ENCODE measurements at regions not wholly inside any gene's neighbourhood (a gene's known extent, or its start where the extent isn't known, plus 50 kb on each side); places are given as distances from the start of the nearest gene placed in this dataset.

DNA sequence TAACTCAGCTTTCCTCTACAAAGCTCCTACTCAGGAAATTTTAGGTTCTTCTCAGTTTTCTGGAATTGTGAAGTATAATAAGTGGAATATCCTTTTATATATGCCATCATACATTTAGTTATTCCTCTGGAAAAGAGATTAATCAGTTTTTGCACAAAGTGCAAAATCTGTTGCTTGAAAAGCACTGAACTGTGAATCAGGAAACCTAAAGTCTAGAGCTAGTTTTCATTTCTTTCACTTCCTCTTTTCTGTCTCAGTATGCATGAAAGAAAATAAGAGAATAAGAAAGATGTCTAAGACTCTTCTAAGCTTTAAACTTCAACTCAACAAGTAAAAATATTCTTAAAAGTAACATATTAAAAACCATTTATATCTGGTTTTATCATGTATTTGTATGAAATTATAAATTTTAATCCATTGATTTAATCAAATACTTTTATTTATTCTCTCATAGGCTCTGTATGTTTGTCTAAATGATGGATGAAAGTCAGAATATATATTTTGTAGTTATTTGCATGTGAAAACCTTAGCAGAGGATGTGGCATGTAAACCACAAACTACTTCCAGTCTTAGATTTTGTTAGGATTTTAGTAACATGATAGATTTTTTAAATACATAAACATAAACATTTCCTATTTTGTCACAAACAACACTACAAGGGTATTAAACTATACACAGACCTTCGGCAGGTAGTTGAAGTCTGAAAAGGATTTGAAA lies 1073.0 kb downstream of the XPNPEP1 start:
- no peak for DNase-seq (ENCODE audit: low spot score)

DNA sequence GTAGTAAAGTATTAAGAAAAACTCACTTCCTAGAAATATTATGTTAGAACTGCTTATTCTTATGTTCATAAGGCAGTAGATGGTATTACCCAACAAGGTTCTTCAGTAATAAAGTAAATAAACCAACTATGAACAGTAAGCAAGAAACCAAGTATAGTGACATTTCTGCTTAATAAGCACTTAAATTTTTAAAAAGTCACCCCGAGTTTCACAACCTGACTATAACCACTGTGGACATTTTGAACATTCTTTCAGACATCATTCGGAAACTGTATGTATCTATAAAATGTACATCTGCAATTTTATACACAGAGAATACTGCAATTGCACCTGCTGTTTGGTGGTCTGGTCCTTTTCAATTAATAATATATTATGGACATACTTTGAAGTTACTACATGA lies 1073.6 kb downstream of the XPNPEP1 start:
- DNase-seq (ENCODE audit: low spot score), result no peak

DNA sequence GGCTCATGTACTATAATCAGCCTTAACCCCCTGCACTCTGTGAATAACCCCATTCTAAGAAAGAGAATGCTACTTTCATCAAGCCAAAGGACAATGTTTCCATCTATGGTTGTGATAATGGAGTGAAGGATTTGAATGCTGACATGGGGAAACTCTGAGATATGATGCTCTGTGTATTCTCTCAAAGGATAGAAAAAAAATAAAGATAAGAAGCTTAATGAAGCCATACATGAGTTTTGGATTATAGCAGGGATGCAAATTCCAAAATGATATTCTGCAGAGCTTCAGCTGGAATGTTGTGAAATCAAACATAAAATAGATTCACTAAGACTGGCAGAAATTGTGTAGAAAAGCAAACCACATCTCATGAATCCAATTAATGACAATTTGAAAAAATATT lies 1074.1 kb downstream of the XPNPEP1 start:
- no peak for DNase-seq (ENCODE audit: low spot score)

DNA sequence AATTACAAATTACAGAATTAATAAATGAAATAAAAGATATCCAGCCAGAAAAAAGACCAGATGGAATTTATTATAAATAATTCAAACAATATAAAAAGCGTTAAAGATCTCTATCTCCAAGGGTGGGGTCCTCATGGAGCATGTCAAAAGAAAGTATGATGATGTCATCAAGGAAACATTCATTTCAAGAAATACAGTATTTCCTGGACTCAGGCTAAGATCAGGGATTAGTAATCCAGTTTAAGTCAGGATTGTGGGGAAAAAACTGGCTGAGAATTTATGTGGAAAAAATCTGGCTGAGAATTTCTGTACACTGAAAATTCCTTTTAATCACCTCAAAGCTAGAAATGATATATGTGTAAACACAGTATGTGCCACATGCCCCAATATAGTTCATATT lies 1075.3 kb downstream of the XPNPEP1 start:
- DNase-seq (ENCODE audit: low spot score), result peak; percentile 2

DNA sequence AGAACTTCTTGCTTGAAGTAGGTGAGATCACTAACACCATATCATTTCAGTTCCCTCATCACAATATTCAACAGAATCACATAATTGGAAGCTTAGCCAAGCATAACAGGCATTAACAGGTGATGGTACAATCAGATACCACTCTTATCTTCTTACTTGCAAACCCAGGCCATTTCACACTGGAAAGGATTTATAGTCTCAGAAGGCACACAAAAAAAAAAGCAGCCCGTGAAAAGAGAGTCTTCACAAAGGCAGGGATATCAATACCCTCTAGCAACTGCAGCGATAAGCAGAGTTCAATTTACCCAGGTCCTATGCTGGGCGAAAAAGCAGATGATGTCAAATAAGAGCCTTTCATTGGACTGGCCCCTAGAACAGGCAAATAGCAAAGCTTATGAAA lies 1082.4 kb downstream of the XPNPEP1 start:
- no peak for DNase-seq (ENCODE audit: low spot score)

DNA sequence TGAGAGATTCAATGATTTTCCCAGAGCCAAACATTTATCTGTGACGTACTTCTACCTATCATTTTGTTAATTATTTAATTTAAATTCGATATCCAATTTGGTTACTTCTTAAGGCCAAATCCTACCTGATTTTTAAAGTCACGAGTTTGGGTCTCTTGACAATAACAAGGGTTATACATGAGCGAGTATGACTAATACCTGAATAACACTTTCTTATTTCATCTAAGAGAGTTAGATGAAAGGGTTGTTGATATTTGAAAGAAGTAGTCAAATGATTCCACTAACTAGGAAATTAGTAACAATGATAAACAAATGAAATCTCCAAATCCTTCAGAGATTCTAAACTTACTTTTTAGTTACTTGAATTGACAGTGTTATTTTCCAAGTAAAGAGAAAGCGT lies 1086.9 kb downstream of the XPNPEP1 start:
- DNase-seq (ENCODE audit: low spot score), result peak; percentile 9

DNA sequence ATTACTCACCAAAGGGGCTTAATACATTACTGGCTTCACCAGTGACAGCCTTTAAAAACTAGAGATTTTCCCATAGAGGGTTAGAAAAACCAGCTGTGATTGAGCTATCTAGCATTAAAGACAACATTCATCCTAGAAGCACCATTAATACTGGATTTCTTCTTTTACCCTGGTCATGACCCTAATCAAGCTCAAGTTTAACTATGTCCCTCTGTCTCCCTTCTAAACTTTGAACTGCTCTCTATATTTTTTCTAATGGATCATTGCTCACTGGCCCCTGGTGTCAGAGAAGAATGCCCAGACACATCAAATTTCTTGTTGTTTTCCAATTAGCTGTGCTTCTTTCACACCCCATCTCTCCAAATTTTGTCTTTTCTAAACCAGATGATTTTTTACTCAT lies 1101.3 kb downstream of the XPNPEP1 start:
- DNase-seq (ENCODE audit: low spot score), result no peak

DNA sequence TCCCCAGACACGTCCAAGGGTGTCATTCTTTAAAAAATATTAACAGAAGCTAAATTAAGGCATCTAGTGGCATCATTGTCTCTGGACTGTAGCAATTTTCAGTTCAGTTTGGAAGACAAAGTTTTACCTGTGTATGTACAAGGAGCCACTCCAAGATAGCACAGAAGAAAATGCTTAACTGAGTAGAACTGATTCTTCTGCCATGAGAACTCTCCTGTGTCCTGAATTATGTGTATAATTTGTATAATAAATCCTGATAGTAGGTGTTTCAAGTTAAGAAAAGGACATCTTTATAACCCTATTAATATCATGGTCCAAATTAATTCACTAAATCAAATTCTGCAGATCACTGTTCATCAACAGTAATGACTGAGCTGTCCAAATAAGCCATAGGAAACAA lies 1104.0 kb downstream of the XPNPEP1 start:
- DNase-seq (ENCODE audit: low spot score), result no peak

DNA sequence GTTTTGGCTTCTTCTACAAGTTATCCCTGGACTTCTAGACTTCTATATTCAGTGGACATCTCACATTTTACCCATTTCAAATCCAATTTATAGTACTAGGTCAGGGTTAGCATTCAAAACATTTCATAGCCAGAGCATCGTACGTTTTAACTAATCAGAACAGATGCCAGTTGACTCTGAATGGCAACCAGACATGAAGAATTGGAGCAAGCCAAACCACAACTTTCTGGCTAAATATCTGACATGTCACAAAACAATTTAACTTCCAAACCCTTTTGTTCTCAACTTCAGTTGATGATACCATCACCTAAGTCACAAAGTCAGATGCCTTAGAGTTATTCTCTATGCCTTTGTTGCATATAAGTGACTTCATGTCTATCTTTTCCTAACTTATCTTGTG lies 1105.7 kb downstream of the XPNPEP1 start:
- DNase-seq (ENCODE audit: low spot score), result no peak

DNA sequence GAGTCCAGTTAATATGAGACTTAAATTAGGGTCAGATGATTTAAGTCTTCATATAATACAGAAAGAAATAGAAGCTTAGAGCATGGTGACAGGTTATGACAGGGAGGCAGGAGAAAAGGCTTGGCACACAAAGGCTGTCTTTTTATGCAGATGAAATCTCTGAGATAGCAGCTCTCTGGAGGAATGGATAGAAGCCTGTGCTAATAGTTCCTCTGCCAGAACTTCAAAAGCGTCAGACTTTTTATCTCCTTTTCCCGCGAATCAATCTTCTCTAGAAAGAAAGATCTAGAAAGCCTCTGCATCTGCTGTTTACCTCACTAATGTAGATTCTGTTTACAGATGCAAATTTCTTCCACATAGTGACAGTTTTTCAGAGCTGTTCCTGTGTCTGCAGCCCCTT lies 1106.2 kb downstream of the XPNPEP1 start:
- DNase-seq (ENCODE audit: low spot score), result no peak

DNA sequence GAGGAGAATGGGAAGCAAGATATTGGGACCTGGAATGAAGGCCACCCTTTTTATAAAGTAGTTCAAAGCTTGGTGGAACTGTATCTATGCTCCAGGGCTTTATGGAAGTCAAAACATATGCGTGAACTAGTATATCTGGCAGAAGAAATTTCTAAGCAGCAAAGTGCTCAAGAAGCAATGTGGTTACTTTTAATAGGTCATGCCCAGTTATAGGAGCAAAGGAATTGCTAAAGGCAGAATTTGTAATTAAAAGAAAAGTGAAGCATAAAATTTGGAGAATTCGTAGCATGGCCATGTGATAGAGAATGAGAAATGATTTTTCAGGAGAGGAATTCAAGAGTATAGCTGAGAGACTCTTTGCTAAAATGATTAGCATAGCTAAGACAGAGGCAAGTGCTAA lies 1110.4 kb downstream of the XPNPEP1 start:
- DNase-seq (ENCODE audit: low spot score), result no peak

DNA sequence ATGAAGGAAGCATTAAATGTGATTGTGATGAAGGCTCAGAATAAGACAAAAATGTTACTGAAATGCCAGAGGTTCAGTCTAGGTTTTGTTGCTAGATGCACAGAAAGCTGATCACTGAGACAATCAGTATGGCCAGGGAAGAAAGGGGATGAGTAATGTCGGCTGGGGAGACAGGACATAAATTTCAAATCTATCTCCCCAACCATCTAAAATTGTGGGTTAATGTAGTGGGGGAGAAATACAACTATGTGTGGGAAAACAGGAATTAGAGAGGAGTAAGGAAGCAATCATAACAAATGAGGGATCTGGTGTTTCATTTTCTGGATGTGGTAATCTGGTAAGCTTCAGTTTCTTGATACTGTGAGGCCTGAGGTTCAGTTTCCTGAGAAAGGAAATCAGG lies 1111.0 kb downstream of the XPNPEP1 start:
- DNase-seq (ENCODE audit: low spot score), result no peak

DNA sequence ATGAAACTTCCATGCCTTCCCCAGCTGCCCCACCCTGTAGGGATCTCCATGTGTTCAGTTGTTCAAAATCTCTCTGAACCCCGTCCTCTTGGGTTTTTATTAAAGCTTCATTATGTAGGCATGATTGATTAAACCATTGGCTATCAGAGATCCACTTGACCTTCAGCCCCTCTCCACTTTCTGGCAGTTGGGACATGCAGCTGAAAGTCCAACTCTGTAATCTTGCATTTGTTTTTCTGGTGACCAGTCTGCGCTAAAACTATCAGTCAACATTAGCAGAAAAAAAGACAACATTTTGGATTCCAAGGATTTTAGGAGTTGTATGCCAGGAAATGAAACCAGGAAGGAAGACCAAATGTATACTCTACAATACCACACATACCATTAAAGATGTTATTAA lies 1115.1 kb downstream of the XPNPEP1 start:
- no peak for DNase-seq (ENCODE audit: low spot score)

DNA sequence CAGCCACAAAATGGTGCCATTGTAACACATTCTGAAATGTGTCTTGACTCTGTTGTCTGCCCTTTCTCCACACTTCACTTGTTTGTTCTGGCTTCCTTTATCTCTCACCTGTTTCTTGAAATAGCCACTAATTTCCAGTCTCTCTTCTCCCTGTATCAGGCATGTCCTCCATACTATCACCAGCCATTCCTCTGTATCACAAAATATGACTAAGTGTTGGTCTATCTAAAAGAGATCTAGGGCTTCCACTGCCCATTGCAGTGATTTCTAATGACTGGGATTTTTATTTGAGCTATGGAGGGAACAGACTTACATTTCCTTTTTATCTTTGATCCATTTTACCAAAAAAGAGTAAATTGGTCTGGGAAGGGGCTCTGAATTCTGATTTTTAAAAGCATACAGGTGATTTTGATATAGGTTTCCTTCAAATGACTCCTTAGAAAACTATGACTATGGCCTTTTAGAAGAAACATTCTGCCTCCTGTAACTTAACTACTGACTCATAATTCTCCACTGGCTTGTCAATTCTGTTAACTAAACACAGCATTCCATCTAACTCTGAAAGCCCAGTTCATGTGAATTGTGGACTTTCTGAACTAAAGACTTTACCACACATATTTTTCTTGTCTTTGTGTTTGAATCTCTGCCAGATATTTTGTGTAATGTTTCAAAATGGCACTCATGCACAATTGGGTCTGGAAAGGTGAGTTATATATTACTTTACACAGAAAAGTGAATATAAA lies 1121.4 kb downstream of the XPNPEP1 start:
- DNase-seq (ENCODE audit: low spot score), result peak; percentile 84

DNA sequence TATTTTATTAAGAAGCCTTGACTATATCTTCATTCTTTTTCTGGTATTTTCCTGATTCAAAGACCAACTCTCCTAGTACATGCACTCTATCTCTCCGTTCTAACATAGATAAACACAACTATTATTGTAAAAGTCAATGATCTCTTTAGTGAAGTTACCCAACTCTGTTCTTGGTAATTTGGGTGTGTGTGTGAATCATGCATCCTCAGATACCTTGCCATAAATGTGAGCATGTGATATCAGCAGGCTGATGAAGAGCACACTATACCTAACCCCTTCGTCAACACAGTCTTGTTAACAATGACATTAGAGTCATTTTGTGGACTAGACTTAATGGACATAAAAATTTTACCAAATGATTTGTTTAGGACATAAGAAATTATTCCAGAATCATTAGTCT lies 1122.1 kb downstream of the XPNPEP1 start:
- DNase-seq (ENCODE audit: low spot score), result no peak

DNA sequence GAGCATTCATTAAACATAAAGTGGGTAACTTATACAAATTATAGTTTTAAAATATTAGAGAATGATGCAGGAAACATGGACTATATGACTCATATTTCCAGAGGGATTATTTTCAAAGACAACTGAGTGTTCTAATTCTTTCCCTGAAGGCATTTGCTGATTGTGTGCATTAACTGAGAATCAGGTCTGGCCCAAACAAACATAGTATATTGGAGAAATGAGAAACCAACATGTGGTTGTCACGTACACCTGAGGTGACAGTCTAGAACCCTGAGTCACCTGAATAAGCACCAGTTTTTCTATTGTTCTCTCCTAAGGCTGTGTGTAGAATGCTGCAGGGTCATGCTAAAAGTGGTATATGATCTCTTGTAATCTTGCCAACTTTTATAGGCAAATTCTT lies 1125.7 kb downstream of the XPNPEP1 start:
- no peak for DNase-seq (ENCODE audit: low spot score)

DNA sequence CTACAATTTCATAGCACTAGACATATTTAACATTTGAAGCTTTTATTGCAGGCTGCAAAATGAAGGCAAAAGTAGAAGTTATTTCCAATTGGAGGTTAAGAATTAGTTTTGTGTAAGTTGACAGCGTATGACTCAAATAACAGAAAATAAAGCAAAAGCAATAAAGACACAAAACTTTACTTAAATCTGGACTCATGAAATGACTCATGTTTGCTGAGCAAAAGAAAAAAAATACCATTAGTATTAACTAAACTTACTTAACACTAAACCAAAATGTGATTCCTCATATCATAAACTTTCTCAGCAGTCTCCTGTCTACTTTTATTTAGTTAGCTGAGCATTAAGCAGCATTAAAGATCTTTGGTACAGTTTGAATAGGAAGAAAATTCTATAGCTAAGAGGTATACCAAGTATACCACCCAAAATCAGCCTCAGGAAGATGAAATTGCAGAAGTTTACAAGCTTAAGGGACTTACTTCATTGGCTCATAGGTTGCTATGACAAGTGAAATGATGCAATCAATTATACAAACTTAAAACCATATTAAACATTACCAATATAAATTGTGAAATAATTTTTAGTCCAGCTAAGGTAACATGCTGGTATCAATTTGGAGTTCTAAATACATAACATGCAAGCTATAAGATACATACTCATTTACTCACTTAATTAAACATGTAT lies 1131.4 kb downstream of the XPNPEP1 start:
- no peak for DNase-seq (ENCODE audit: low spot score)

DNA sequence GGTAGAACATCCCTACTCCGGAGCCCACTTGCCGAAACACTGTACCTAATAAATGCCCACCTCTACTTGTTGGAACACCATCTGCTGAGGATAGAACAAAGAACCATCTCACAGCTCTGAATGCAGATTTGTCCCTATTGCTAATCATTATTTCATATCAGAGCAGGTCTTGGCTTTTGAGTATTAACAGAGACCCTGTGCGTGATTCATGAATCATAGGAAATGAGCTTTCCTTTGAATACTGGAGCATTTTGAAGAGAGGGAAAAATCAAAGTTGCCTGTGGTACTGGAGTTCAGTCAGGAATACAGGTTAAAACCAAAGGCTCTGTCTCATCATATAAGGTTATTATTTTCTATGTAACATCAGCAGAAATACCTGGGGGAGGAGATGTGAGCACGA lies 1132.3 kb downstream of the XPNPEP1 start:
- no peak for DNase-seq (ENCODE audit: low spot score)

DNA sequence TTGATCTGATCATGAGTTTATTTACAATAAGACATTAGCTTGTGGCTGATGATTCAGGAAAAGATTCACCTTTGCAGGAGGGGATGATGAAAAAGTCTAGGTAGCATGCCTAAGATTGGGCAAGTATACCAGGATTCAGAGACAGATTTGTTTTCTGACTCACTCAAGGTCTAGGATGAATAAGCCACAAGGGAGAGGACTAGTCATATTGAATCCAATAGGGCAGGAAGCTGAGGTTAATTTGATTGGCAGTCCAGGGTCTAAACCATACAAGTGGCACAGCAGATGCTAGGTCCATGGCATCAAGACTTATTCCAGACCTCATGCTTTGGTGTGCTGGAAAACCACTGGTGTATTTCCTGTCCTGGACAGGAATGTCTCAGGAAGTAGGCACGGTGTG lies 1133.4 kb downstream of the XPNPEP1 start:
- peak; percentile 97 for DNase-seq (ENCODE audit: low spot score)

DNA sequence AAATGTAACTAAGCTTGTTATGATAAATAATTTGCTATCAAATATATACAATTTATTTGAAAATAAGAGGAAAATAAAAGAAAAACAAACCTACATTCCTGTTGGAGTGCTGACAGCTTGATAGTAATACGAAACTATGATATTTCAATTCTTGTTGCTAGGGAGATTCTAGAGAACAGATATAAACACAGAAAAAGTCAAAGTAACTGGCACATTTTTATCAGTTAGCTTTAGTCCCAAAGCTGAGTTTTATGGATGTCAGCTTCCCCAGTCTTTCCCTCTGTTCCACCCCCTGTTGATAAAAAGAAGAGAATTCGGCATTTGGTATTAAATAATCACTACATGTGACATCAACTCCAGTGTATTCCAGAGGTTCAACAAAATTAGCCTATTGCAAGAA lies 1134.0 kb downstream of the XPNPEP1 start:
- DNase-seq (ENCODE audit: low spot score), result peak; percentile 9

DNA sequence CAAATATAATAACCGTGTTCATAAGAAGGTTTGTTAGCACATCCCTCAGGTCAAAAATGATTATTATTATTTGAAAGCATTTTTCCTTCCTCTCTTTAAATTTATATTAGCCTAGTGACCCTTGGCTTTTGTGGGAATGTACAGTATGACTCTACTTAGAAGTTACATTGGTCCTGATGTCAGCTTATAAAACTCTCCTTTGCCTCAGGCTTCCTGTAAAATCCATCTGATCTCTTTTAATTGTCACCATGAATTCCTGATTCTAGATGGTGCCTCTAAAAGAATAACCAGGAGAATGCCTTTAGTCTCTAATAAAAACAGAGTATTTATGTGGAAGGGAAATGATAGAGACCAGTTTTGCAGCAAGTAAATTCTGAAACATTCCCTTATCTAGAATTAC lies 1134.4 kb downstream of the XPNPEP1 start:
- DNase-seq (ENCODE audit: low spot score), result no peak

DNA sequence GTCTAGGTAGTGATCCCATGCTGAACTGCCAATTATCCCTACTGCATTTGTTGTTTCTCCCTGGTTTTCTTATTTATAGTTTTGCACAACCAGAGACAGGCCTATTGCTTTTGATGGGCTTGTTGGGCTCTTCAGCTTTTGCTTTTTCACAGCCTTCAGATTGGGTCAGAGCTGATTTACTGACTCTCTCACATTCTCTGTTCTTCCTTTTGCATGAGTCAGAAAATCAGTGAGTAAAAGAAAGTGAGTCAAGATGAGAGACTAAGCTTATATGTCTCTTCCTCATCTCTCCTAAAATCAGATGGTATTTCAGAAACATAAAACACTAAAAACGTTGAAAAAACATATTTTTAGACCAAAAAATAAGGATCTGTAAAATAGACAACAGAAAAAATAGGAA lies 1135.4 kb downstream of the XPNPEP1 start:
- peak; percentile 77 for DNase-seq (ENCODE audit: low spot score)

DNA sequence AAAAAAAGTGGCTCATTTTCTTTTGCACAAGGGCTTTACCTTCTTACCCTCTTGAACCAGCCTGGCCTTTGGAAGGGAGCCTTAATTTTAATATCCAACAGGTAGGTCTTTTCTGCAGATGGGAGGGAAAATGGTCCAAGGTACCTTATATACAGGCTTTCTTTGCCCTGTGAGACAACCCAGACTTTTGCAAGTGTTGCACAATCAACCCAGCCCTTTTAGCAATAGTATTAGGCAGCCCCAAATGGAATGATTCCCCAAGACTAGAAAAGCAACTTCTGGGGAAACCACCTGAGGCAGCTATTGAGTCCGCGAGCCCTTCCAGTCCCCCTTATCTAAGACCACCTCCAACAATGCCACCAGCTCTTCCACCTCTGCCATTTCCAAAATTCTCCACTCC lies 1138.3 kb downstream of the XPNPEP1 start:
- no peak for DNase-seq (ENCODE audit: low spot score)

All from kidney tubule cell (primary cell).